ENCODE measurements at regions not wholly inside any gene's neighbourhood (a gene's known extent, or its start where the extent isn't known, plus 50 kb on each side); places are given as distances from the start of the nearest gene placed in this dataset.

DNA sequence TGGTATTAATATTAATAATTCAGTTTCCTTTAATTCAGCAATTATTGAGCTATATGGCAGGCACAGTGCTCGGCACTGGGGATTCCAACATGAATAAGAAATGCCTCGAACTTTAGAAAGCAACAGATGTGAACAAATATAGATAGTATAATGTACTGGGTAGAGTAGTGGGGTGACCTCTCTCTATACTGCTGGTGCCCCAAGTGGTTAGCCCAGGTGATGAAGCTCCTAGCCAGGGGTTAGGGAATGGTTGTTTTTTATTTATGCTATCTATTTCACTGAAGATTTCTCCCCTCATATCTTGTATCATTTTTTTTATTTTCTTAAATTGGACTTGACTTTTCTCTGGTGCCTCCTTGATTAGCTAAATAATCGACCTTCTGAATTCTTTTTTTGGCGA, 62.1 kb downstream of the BHLHE40 start:
- no peaks in the 10 kb centered on the region for H3K36me3 ChIP-seq
- no peak overlapping the region for H3K4me3 ChIP-seq
- H3K4me1 ChIP-seq, result no peaks in the 10 kb centered on the region
- TF ChIP-seq POLR2AphosphoS5 (IDR thresholded peaks at IDR 0.05; ENCODE audit: insufficient read depth in 1 of 2, low read depth in 1 of 2) (no peak), POLR2A (IDR thresholded peaks at IDR 0.05) (no peak)
- TF ChIP-seq, protein P1, sequence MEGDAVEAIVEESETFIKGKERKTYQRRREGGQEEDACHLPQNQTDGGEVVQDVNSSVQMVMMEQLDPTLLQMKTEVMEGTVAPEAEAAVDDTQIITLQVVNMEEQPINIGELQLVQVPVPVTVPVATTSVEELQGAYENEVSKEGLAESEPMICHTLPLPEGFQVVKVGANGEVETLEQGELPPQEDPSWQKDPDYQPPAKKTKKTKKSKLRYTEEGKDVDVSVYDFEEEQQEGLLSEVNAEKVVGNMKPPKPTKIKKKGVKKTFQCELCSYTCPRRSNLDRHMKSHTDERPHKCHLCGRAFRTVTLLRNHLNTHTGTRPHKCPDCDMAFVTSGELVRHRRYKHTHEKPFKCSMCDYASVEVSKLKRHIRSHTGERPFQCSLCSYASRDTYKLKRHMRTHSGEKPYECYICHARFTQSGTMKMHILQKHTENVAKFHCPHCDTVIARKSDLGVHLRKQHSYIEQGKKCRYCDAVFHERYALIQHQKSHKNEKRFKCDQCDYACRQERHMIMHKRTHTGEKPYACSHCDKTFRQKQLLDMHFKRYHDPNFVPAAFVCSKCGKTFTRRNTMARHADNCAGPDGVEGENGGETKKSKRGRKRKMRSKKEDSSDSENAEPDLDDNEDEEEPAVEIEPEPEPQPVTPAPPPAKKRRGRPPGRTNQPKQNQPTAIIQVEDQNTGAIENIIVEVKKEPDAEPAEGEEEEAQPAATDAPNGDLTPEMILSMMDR (IDR thresholded peaks at IDR 0.05), result no peak
- no peaks in the 10 kb centered on the region for H3K9me3 ChIP-seq
- intact Hi-C loops (cut with DNase I), result no loop called here
- H3K27me3 ChIP-seq, result no peaks in the 10 kb centered on the region
- H3K27ac ChIP-seq, result no peak overlapping the region
- no peak for DNase-seq (ENCODE audit: extremely low spot score in 2 of 2)

DNA sequence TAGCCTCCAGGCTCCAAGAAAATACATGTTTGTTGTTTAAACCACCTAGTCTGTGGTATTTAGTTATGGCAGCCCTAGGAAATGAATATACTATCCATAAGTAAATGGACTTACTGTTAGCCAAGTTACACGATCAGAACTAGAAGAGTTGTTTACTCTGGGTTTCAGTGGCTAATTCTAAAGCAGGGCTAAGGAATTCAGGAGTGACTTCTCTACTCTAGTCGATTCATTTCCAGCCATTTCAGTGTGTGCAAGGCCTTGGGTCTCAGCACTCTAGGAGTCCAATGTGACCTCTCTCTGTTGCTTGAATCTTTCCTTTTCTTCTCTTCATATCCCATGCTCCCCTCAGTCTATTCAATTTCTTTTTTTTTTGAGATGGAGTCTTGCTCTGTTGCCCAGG, 66.7 kb downstream of the BHLHE40 start:
- H3K9me3 ChIP-seq, result no peaks in the 10 kb centered on the region
- TF ChIP-seq, protein P1 (IDR thresholded peaks at IDR 0.05), result no peak
- TF ChIP-seq POLR2AphosphoS5 (IDR thresholded peaks at IDR 0.05; ENCODE audit: insufficient read depth in 1 of 2, low read depth in 1 of 2) (no peak), POLR2A (IDR thresholded peaks at IDR 0.05) (no peak)
- no peak overlapping the region for H3K4me3 ChIP-seq
- no peaks in the 10 kb centered on the region for H3K4me1 ChIP-seq
- intact Hi-C loops (cut with DNase I), result no loop called here
- H3K27me3 ChIP-seq, result no peaks in the 10 kb centered on the region
- DNase-seq (ENCODE audit: extremely low spot score in 2 of 2), result no peak
- no peaks in the 10 kb centered on the region for H3K36me3 ChIP-seq
- H3K27ac ChIP-seq, result no peak overlapping the region

DNA sequence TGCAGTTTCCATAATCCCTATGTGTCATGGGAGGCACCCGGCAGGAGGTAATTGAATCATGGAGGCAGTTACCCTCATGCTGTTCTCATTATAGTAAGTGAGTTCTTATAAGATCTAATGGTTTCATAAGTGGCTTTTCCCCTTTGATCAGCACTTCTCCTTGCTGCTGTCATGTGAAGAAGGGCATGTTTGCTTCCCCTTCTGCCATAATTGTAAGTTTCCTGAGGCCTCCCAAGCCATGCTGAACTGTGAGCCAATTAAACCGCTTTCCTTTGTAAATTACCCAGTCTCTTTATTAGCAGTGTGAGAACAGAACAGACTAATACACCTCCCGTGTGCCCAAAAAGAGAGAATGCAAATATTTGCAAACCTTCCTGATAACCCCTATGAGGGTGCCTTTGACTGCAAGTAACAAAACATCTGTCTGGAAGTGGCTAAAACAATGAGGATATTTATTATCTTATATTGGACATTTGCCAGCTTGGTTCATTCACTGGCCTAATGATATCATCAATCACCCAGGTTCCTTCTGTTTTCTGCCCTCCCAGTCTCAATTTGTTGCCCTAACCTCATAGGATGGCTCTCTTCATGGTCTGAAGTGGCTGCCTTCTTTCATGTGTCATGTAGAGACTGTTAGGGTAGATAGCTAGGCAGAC, 68.7 kb downstream of the BHLHE40 start:
- no peak for DNase-seq (ENCODE audit: extremely low spot score in 2 of 2)
- no peaks in the 10 kb centered on the region for H3K36me3 ChIP-seq
- H3K27me3 ChIP-seq, result no peaks in the 10 kb centered on the region
- H3K9me3 ChIP-seq, result no peaks in the 10 kb centered on the region
- H3K4me3 ChIP-seq, result no peak overlapping the region
- intact Hi-C loops (cut with DNase I), result no loop called here
- no peak for TF ChIP-seq POLR2A (IDR thresholded peaks at IDR 0.05)
- TF ChIP-seq, protein P1 (IDR thresholded peaks at IDR 0.05), result no peak
- H3K27ac ChIP-seq, result no peak overlapping the region
- H3K4me1 ChIP-seq, result peaks cover 4% of the 10 kb centered on the region

DNA sequence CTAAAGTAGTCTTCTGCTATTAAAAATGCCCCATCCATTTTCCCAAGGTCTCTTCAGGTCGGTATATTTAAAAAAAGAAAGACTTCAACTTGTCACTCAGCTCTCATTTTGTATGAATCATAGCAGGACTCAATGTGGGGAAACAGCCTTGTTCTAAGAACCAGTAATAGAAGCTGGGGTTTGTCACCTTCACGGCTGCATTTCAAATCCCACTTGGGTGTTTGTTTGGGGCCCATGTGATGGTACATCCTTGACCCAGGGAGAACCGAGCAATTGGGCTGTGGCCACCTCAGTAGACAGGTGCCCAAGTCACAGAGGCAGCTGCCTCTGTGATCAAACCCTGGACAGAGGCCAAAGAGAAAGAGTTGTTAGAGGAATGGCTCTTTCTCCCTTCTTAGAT, 70.3 kb upstream of the ARL8B start:
- intact Hi-C loops (cut with DNase I), result no loop called here

DNA sequence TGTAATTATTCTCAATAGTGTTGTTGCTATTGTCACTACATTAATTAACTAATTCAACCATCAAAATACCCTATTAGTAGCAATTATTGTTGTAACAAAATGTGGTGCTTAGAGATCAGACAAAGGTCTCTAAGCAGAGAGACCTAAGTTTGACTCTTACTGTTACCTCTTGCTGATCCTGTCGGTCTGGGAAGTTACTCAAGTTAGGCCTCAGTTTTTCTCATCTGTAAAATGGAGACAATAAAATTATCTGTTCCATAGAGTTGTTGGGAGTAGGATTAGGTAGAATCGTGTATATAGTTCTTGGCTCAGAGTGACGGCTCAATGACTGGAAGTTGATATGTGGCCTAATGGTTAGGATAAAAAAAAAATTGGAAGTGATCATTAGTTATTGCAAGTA, 69.8 kb upstream of the ARL8B start:
- intact Hi-C loops (cut with DNase I), result no loop called here
- H3K36me3 ChIP-seq, result no peaks in the 10 kb centered on the region
- H3K27me3 ChIP-seq, result no peaks in the 10 kb centered on the region
- peaks cover 14% of the 10 kb centered on the region for H3K4me1 ChIP-seq
- no peaks in the 10 kb centered on the region for H3K9me3 ChIP-seq
- H3K27ac ChIP-seq, result peak overlapping the region; percentile 39
- DNase-seq (ENCODE audit: extremely low spot score in 2 of 2), result no peak
- H3K4me3 ChIP-seq, result no peak overlapping the region
- TF ChIP-seq, protein P1 (IDR thresholded peaks at IDR 0.05), result no peak
- TF ChIP-seq POLR2AphosphoS5 (IDR thresholded peaks at IDR 0.05; ENCODE audit: insufficient read depth in 1 of 2, low read depth in 1 of 2) (no peak), POLR2A (IDR thresholded peaks at IDR 0.05) (no peak)

More for the DNA sequence above, 70.3 kb upstream of the ARL8B start:
- Histone ChIP-seq H3K27me3 (no peaks in the 10 kb centered on the region), H3K4me1 (peaks cover 12% of the 10 kb centered on the region), H3K36me3 (no peaks in the 10 kb centered on the region), H3K4me3 (no peak overlapping the region), H3K9me3 (no peaks in the 10 kb centered on the region), H3K27ac (no peak overlapping the region)
- TF ChIP-seq POLR2AphosphoS5 (IDR thresholded peaks at IDR 0.05; ENCODE audit: insufficient read depth in 1 of 2, low read depth in 1 of 2), result no peak
- TF ChIP-seq POLR2A (IDR thresholded peaks at IDR 0.05), result no peak
- TF ChIP-seq, protein P1 (IDR thresholded peaks at IDR 0.05), result no peak
- DNase-seq (ENCODE audit: extremely low spot score in 2 of 2), result no peak
